ENCODE measurements at regions not wholly inside any gene's neighbourhood (a gene's known extent, or its start where the extent isn't known, plus 50 kb on each side); places are given as distances from the start of the nearest gene placed in this dataset.

DNA sequence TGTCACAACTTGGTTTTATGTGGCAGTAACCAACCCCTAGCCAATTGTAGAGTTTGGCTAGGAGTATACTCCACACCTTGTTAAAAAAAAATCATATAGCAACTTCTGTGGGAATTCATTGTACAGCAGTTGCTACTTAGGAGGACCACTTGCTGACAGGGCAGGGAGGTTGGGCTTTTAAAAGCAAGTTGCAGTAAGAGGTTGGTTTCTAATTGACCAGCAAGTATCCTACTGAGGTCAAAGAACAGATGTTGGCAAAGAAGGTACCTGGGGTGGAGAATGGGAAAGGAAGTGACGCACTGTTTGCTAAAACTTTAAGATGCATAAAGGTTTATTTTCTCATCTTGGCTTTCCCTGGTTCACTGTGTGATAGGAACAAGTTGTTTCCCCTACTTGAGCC is 104.6 kb downstream of the TBX3 start:
- TF ChIP-seq, protein P1, sequence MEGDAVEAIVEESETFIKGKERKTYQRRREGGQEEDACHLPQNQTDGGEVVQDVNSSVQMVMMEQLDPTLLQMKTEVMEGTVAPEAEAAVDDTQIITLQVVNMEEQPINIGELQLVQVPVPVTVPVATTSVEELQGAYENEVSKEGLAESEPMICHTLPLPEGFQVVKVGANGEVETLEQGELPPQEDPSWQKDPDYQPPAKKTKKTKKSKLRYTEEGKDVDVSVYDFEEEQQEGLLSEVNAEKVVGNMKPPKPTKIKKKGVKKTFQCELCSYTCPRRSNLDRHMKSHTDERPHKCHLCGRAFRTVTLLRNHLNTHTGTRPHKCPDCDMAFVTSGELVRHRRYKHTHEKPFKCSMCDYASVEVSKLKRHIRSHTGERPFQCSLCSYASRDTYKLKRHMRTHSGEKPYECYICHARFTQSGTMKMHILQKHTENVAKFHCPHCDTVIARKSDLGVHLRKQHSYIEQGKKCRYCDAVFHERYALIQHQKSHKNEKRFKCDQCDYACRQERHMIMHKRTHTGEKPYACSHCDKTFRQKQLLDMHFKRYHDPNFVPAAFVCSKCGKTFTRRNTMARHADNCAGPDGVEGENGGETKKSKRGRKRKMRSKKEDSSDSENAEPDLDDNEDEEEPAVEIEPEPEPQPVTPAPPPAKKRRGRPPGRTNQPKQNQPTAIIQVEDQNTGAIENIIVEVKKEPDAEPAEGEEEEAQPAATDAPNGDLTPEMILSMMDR (conservative IDR thresholded peaks at IDR 0.05; ENCODE audit: low read length) = no peak
- no peak for TF ChIP-seq EZH2phosphoT487 (IDR thresholded peaks at IDR 0.05; ENCODE audit: borderline replicate concordance, low read depth, low read length)
